ENCODE measurements at regions not wholly inside any gene's neighbourhood (a gene's known extent, or its start where the extent isn't known, plus 50 kb on each side); places are given as distances from the start of the nearest gene placed in this dataset.
"Not testable (repeated sequence)": the region's sequence is repeated elsewhere in the genome, so short reads cannot be mapped to it uniquely, and the experiment has no call there.

DNA sequence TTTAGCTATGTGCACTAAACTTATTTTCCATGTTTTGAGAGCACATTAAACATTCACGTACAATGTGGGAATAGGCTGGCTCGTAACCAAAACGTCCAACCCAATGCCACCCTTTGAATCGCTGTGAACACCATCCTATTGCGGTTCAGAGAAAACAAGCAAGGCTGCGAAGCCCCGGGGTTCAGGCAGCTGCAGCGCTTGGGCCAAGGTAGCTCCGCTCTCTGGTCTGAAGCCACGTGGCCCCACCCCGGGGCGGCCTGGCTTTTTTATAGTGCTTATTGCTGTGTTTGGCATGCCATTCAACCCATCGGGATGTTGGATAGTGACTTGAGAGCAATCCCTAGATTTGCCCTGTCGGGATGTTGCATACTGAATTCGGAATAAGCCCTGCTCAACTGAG is 76.7 kb upstream of the AGAP9 start:
- H3K4me3 Mint-ChIP-seq; H3K36me3 Mint-ChIP-seq; H3K4me1 Mint-ChIP-seq; POLR2A ChIA-PET; H3K27ac Mint-ChIP-seq; DNase-seq; H3K9me3 Mint-ChIP-seq; ATAC-seq (ENCODE audit: low read depth): not testable (repeated sequence)
- peaks cover 11% of the 10 kb centered on the region for H3K27me3 Mint-ChIP-seq

DNA sequence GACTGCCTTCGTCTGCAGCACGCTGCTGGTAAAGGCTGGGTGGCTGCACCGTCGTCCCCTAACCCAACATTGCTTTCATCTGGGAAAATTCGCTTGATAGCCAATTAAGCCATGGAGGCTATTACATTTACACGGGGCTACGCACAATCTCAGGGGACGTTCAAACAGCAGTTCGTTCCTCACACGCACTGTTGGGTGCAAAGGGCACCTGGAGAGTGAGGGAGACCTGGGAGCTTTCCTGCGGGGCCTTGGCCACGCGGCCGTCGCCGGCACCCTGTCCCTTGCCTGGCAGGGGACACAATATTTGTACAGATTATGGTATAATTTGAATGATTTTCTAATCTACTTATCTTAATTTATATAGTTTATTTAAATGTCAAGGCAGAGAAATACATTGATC is 76.2 kb upstream of the AGAP9 start:
- H3K36me3 Mint-ChIP-seq; H3K27ac Mint-ChIP-seq; H3K4me3 Mint-ChIP-seq; H3K9me3 Mint-ChIP-seq; H3K4me1 Mint-ChIP-seq; POLR2A ChIA-PET; ATAC-seq (ENCODE audit: low read depth); DNase-seq: not testable (repeated sequence)
- peaks cover 13% of the 10 kb centered on the region for H3K27me3 Mint-ChIP-seq

GRCh38 chr10:47593805-47594204 is 70.4 kb upstream of the AGAP9 start:
- DNase-seq; POLR2A ChIA-PET; H3K9me3 Mint-ChIP-seq; H3K36me3 Mint-ChIP-seq; ATAC-seq (ENCODE audit: low read depth); H3K27ac Mint-ChIP-seq; H3K4me3 Mint-ChIP-seq; H3K4me1 Mint-ChIP-seq: not testable (repeated sequence)
- peaks cover 25% of the 10 kb centered on the region for H3K27me3 Mint-ChIP-seq

GRCh38 chr10:47593129-47593528 is 69.7 kb upstream of the AGAP9 start:
- H3K4me1 Mint-ChIP-seq; ATAC-seq (ENCODE audit: low read depth); H3K9me3 Mint-ChIP-seq; H3K4me3 Mint-ChIP-seq; POLR2A ChIA-PET; DNase-seq; H3K27ac Mint-ChIP-seq; H3K36me3 Mint-ChIP-seq: not testable (repeated sequence)
- H3K27me3 Mint-ChIP-seq: peaks cover 25% of the 10 kb centered on the region

DNA sequence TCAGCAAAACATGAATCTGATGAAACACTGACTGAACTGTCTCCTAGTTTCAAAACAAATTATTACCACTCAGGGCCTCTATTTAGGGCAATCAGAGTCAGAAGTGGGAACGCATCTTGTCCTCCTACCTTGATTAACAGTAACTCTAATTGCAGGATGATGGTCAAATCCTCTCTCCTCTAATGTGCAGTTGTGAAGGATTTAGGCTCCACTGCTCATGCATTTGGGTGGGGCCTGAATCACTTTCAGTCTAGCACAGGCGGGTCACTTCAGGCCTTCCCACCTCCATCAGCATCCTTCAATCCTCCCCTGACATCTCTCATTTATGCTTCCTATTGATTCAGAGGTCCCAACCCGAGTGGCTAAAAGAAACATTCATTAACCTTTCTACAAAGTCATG is 67.5 kb upstream of the AGAP9 start:
- H3K9me3 Mint-ChIP-seq; H3K27ac Mint-ChIP-seq; H3K4me3 Mint-ChIP-seq; ATAC-seq (ENCODE audit: low read depth); POLR2A ChIA-PET; H3K4me1 Mint-ChIP-seq; DNase-seq; H3K36me3 Mint-ChIP-seq: not testable (repeated sequence)
- H3K27me3 Mint-ChIP-seq: peaks cover 22% of the 10 kb centered on the region

DNA sequence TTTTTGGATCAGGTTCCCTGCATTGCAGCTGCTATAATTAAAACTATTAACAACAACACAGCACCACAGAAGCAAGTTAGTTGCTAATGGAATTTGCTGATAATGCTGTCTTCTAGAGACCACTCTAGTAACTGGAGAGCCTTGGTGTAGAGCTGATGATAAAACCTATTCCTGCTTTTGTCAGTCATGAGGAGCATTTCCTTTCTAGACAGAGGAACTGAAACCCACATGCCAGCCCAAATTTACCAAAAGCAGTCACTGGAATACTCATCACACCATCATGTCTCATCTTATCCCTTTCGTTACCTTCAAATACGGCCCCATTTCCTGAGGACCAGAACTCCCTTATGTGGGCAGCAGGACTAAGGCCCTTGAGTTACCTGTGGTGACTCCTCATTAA is 67.1 kb upstream of the AGAP9 start:
- H3K36me3 Mint-ChIP-seq; ATAC-seq (ENCODE audit: low read depth); H3K9me3 Mint-ChIP-seq; H3K4me3 Mint-ChIP-seq; H3K27ac Mint-ChIP-seq; POLR2A ChIA-PET; H3K4me1 Mint-ChIP-seq; DNase-seq: not testable (repeated sequence)
- peaks cover 22% of the 10 kb centered on the region for H3K27me3 Mint-ChIP-seq

- DNase-seq; H3K4me3 Mint-ChIP-seq; H3K4me1 Mint-ChIP-seq; H3K9me3 Mint-ChIP-seq; H3K36me3 Mint-ChIP-seq; H3K27ac Mint-ChIP-seq; H3K27me3 Mint-ChIP-seq; ATAC-seq (ENCODE audit: low read depth); POLR2A ChIA-PET: not testable (repeated sequence)
These were observed 58.6 kb upstream of the AGAP9 start for GRCh38 chr10:47582051-47582450.

DNA sequence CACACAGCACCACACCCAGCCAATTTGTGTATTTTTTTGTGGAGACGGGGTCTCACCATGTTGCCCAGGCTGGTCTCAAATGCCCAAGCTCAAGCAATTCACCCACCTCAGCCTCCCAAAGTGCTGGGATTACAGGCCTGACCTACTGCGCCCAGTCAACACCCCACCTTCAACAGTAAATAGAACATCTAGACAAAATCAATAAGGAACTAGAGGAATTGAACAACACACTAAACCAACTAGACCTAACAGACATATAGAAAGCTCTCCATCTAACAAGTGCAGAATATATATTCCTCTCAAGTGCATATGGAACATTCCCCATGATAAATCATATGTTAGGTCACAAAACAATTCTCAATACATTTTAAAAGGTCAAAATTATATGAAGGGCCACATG is 56.6 kb upstream of the AGAP9 start:
- H3K36me3 Mint-ChIP-seq; H3K4me1 Mint-ChIP-seq; H3K9me3 Mint-ChIP-seq; H3K27me3 Mint-ChIP-seq; H3K4me3 Mint-ChIP-seq; ATAC-seq (ENCODE audit: low read depth); H3K27ac Mint-ChIP-seq; POLR2A ChIA-PET; DNase-seq: not testable (repeated sequence)

DNA sequence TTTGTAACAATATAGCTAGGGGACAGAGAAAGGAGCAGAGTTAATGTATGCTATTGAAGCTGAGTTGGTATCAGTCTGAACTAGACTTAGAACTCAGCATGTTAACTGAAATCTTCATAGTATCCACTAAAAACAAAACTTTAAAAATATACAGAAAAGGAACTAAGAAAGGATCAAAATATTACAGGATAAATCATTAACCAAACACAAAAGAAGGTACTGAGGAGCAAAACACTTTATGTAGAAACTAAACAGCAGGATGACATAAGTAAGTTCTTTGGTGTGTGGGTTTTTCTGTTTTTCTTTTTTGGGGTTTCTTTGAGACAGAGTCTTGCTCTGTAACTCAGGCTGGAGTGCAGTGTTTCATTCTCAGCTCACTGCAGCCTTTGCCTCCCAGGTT is 55.1 kb upstream of the AGAP9 start:
- H3K4me3 Mint-ChIP-seq; H3K27me3 Mint-ChIP-seq; H3K36me3 Mint-ChIP-seq; H3K4me1 Mint-ChIP-seq; DNase-seq; ATAC-seq (ENCODE audit: low read depth); H3K9me3 Mint-ChIP-seq; POLR2A ChIA-PET; H3K27ac Mint-ChIP-seq: not testable (repeated sequence)
